22Rv1 (cell line): ENCODE measurements at regions not wholly inside any gene's neighbourhood (a gene's known extent, or its start where the extent isn't known, plus 50 kb on each side); places are given as distances from the start of the nearest gene placed in this dataset.

ENCODE experiments used
- CTCF ChIP-seq: fragments of 450-650 bp; IDR thresholded peaks from 2 replicates; pipeline ENCODE4 v1.5.1; 2017; ENCODE audit warnings: mild to moderate bottlenecking
- ZFX ChIP-seq: fragments of 450-650 bp; IDR thresholded peaks from 2 replicates; pipeline ENCODE4 v1.6.1; 2017; ENCODE audit warnings: antibody characterized with exemption, borderline replicate concordance

- no peak for TF ChIP-seq CTCF
- no peak for TF ChIP-seq ZFX
Observed at GRCh38 chr5:106185661-106186081, 1485.1 kb downstream of the EFNA5 start.
